ENCODE measurements at regions not wholly inside any gene's neighbourhood (a gene's known extent, or its start where the extent isn't known, plus 50 kb on each side); places are given as distances from the start of the nearest gene placed in this dataset.

DNA sequence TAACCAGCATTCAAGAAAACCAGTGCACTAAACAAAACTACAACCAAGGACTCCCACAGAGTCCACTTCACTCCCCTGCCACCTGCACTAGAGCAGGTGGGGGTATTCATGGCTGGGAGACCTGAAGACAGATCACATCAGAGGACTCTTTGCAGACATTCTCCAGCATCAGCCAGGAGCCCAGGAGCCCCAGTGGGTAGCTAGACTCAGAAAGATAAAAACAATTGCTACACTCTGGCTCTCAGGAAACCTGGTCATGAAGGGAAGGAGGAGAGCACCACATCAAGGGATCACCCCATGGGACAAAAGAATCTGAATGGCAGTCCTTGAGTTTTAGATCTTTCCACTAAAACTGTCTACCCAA is 472.1 kb downstream of the PLPP3 start:
- no peak for TF ChIP-seq CTCF (IDR thresholded peaks at IDR 0.05)
- no peak for TF ChIP-seq BHLHE40 (IDR thresholded peaks at IDR 0.05; ENCODE audit: low read depth, low read length)
- TF ChIP-seq JUN (IDR thresholded peaks at IDR 0.05): no peak
- TF ChIP-seq KDM5A (IDR thresholded peaks at IDR 0.05): no peak
- no peak for TF ChIP-seq CBX2 (IDR thresholded peaks at IDR 0.05; ENCODE audit: borderline replicate concordance, low read depth)
- TF ChIP-seq FOSL2 (IDR thresholded peaks at IDR 0.05): no peak
- TF ChIP-seq FOSL2 (CRISPR knock-in tag; IDR thresholded peaks at IDR 0.05): no peak
- no peak for TF ChIP-seq ESRRA (IDR thresholded peaks at IDR 0.05; ENCODE audit: borderline replicate concordance, low read length)
- no peak for TF ChIP-seq POLR2A (IDR thresholded peaks at IDR 0.05; ENCODE audit: low read length)
- no peak for TF ChIP-seq EP300 (IDR thresholded peaks at IDR 0.05)
- no peak for TF ChIP-seq JUNB (IDR thresholded peaks at IDR 0.05)
- TF ChIP-seq RAD21 (conservative IDR thresholded peaks at IDR 0.05 in 1 of 2, IDR thresholded peaks at IDR 0.05 in 1 of 2): no peak
